ENCODE measurements at regions not wholly inside any gene's neighbourhood (a gene's known extent, or its start where the extent isn't known, plus 50 kb on each side); places are given as distances from the start of the nearest gene placed in this dataset.

DNA sequence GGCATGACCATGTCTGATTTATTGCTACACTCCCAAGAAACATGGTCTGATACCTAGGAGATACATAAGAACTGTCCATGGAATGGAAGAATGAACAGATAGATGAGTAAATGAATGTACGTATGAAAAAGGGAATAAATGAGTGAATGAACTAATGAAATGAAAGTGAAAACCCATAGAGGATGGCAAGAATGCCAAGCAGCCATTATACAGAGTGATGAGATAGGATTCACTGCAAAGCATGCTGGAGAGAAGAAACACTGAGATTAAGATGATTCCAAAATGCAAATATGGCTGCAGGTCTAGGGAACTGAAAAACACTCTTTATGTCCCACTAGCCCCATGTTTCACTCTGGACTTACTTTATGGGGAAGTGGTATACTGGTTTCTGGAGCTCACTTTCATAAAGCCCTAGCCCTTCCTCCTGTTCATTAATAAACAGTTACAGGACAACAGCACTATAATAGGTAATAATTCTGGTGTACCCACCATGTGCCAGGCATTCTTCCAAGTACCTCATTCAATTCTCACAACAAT lies 170.3 kb upstream of the RAD23B start:
- TF ChIP-seq CTCF (conservative IDR thresholded peaks at IDR 0.05; ENCODE audit: low read length): no peak
- TF ChIP-seq EZH2phosphoT487 (IDR thresholded peaks at IDR 0.05; ENCODE audit: borderline replicate concordance): no peak

Measured in Loucy (cell line).